ENCODE measurements at regions not wholly inside any gene's neighbourhood (a gene's known extent, or its start where the extent isn't known, plus 50 kb on each side); places are given as distances from the start of the nearest gene placed in this dataset.
"Not testable (repeated sequence)": the region's sequence is repeated elsewhere in the genome, so short reads cannot be mapped to it uniquely, and the experiment has no call there.

- not testable (repeated sequence) for TF ChIP-seq CTCF (IDR thresholded peaks at IDR 0.05; ENCODE audit: extremely low read depth in 1 of 2, insufficient read depth in 1 of 2, low read depth in 1 of 2, low read length in 2 of 2); MAX (IDR thresholded peaks at IDR 0.05; ENCODE audit: insufficient read depth, insufficient read length); EZH2 (IDR thresholded peaks at IDR 0.05; ENCODE audit: borderline replicate concordance, low read depth, low read length, severe bottlenecking); POLR2AphosphoS5 (IDR thresholded peaks at IDR 0.05; ENCODE audit: insufficient read depth, low read depth, low read length); POLR2A (IDR thresholded peaks at IDR 0.05; ENCODE audit: low read depth, low read length); MYC (IDR thresholded peaks at IDR 0.05; ENCODE audit: low read depth, low read length); JUN (IDR thresholded peaks at IDR 0.05; ENCODE audit: borderline replicate concordance, insufficient read depth, insufficient read length, low read depth)
Observed at GRCh38 chr5:163874912-163875311, 369.5 kb downstream of the MAT2B start.

Data from endothelial cell of umbilical vein (primary cell).